ENCODE measurements at regions not wholly inside any gene's neighbourhood (a gene's known extent, or its start where the extent isn't known, plus 50 kb on each side); places are given as distances from the start of the nearest gene placed in this dataset.

DNA sequence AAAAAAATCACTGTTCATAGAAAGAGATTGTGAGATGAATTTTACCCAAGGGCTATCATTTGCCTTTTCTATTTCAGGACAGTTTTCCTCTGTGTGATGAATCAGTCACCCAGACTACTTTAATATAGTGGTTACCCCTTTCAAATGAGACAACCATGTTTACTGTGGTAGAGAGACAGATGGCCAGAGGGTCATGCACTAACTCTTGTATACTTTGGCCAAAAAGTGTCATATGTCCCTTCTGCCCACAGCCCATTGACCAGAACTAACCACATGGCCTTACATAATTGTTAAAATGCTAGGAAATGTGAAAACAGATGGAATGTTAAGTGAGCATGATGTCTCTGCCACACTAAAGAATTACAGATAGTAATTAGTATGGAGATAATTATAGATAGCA, 498.7 kb downstream of the DACH1 start:
- Histone ChIP-seq H3K79me2 (ENCODE audit: control insufficient read depth, insufficient read depth, low read length) (no peaks in the 10 kb centered on the region), H2AFZ (ENCODE audit: control insufficient read depth, low read length) (no peak overlapping the region), H3K36me3 (ENCODE audit: control insufficient read depth in 2 of 2, extremely low read depth in 1 of 2, insufficient read depth in 2 of 2, low read length in 2 of 2) (no peaks in the 10 kb centered on the region), H3K9ac (ENCODE audit: control insufficient read depth, extremely low read depth, insufficient read depth, low read length) (no peak overlapping the region), H4K20me1 (ENCODE audit: control insufficient read depth, extremely low read depth, insufficient read depth, low read length) (no peaks in the 10 kb centered on the region), H3K4me1 (ENCODE audit: control insufficient read depth, extremely low read depth, insufficient read depth, low read length) (no peaks in the 10 kb centered on the region), H3K9me1 (ENCODE audit: control insufficient read depth, extremely low read depth, insufficient read depth, low read length) (no peaks in the 10 kb centered on the region), H3K4me2 (ENCODE audit: control insufficient read depth, extremely low read depth, insufficient read depth, low read depth, low read length) (no peak overlapping the region), H3K27ac (ENCODE audit: control insufficient read depth, insufficient read depth, low read length) (no peak overlapping the region), H3K4me3 (ENCODE audit: control insufficient read depth in 2 of 3, extremely low read depth in 1 of 3, insufficient read depth in 2 of 3, low read depth in 1 of 3, low read length in 3 of 3) (no peak overlapping the region), H3K27me3 (ENCODE audit: control insufficient read depth, extremely low read depth, insufficient read depth, low read length) (no peaks in the 10 kb centered on the region), H3K9me3 (ENCODE audit: control insufficient read depth, low read depth, low read length) (no peaks in the 10 kb centered on the region)
- no peak for TF ChIP-seq CTCF (optimal IDR thresholded peaks at IDR 0.05 in 1 of 3, IDR thresholded peaks at IDR 0.05 in 1 of 3, conservative IDR thresholded peaks at IDR 0.05 in 1 of 3; ENCODE audit: extremely low read depth in 1 of 3, insufficient read depth in 2 of 3, low read length in 3 of 3)
- no peak for TF ChIP-seq EZH2 (IDR thresholded peaks at IDR 0.05; ENCODE audit: low read length)
- FAIRE-seq: no peak
- no peak for DNase-seq (ENCODE audit: low read depth, low spot score)
- dilution Hi-C loops (cut with MboI; ENCODE audit: extremely low pct_ligation_motif_present, low sequenced_read_pairs): no loop called here

- Histone ChIP-seq H4K20me1 (ENCODE audit: control insufficient read depth, extremely low read depth, insufficient read depth, low read length) (no peaks in the 10 kb centered on the region), H3K9me1 (ENCODE audit: control insufficient read depth, extremely low read depth, insufficient read depth, low read length) (no peaks in the 10 kb centered on the region), H3K27me3 (ENCODE audit: control insufficient read depth, extremely low read depth, insufficient read depth, low read length) (no peaks in the 10 kb centered on the region), H3K36me3 (ENCODE audit: control insufficient read depth in 2 of 2, extremely low read depth in 1 of 2, insufficient read depth in 2 of 2, low read length in 2 of 2) (no peaks in the 10 kb centered on the region), H3K79me2 (ENCODE audit: control insufficient read depth, insufficient read depth, low read length) (no peaks in the 10 kb centered on the region), H3K27ac (ENCODE audit: control insufficient read depth, insufficient read depth, low read length) (no peak overlapping the region), H2AFZ (ENCODE audit: control insufficient read depth, low read length) (no peak overlapping the region), H3K4me2 (ENCODE audit: control insufficient read depth, extremely low read depth, insufficient read depth, low read depth, low read length) (no peak overlapping the region), H3K4me1 (ENCODE audit: control insufficient read depth, extremely low read depth, insufficient read depth, low read length) (no peaks in the 10 kb centered on the region), H3K9me3 (ENCODE audit: control insufficient read depth, low read depth, low read length) (no peaks in the 10 kb centered on the region), H3K4me3 (ENCODE audit: control insufficient read depth in 2 of 3, extremely low read depth in 1 of 3, insufficient read depth in 2 of 3, low read depth in 1 of 3, low read length in 3 of 3) (no peak overlapping the region), H3K9ac (ENCODE audit: control insufficient read depth, extremely low read depth, insufficient read depth, low read length) (no peak overlapping the region)
- dilution Hi-C loops (cut with MboI; ENCODE audit: extremely low pct_ligation_motif_present, low sequenced_read_pairs): no loop called here
- TF ChIP-seq CTCF (optimal IDR thresholded peaks at IDR 0.05 in 1 of 3, IDR thresholded peaks at IDR 0.05 in 1 of 3, conservative IDR thresholded peaks at IDR 0.05 in 1 of 3; ENCODE audit: extremely low read depth in 1 of 3, insufficient read depth in 2 of 3, low read length in 3 of 3) (no peak), EZH2 (IDR thresholded peaks at IDR 0.05; ENCODE audit: low read length) (no peak)
- no peak for FAIRE-seq
- no peak for DNase-seq (ENCODE audit: low read depth, low spot score)
These were observed 507.0 kb downstream of the DACH1 start for GRCh38 chr13:71360041-71360440.
